HG03354 (cell line): ENCODE measurements at regions not wholly inside any gene's neighbourhood (a gene's known extent, or its start where the extent isn't known, plus 50 kb on each side); places are given as distances from the start of the nearest gene placed in this dataset.

Experiments
- ATAC-seq: cut with Tn5 transposase; IDR thresholded peaks from one replicate; pipeline ENCODE4 v1.9.1; 2021; ENCODE audit warnings: mild to moderate bottlenecking; ENCODE audit not compliant: unreplicated experiment, poor library complexity, severe bottlenecking

GRCh38 chr10:118472415-118473304, 122.8 kb downstream of the PRLHR start:
- no peak for ATAC-seq

DNA sequence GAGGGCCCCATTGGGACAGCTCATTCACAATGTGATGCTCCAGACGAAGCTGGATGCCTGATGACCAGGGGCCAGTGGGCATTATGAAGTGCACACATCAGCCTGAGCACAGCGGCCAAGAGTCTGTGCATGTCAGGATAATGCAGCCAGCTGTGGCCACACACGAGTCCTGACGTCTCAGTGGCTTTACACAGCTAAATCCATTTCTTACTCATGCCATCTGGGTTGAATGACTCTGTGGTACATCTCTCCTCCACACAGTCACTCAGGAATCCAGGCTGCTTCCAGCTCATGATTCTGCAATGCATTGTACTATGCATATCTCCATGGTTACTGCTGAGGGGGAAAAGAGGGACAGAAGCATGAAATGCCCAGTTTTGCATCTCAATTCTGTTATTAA, 123.6 kb downstream of the PRLHR start:
- no peak for ATAC-seq

- no peak for ATAC-seq
Observed at GRCh38 chr10:118470470-118470869, 125.0 kb downstream of the PRLHR start.

DNA sequence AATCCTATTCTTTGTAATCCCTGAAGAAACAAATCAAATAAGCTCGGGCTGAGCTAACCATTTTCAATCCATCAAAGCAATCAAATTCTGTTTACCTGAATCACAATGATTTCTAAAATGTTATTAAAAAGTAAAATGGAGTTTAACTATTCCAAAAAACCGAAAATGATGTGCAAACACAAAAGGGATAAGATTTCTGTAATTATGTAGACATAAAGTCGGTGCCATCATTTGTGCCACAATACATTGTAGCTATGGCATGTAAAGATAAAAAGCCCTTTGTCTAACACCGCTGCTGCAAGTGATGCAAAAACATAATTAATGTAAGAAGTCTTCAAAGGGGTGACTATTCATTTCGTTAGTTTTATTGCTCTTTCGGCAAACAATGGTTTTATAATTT, 125.1 kb upstream of the FAM204A start:
- no peak for ATAC-seq

DNA sequence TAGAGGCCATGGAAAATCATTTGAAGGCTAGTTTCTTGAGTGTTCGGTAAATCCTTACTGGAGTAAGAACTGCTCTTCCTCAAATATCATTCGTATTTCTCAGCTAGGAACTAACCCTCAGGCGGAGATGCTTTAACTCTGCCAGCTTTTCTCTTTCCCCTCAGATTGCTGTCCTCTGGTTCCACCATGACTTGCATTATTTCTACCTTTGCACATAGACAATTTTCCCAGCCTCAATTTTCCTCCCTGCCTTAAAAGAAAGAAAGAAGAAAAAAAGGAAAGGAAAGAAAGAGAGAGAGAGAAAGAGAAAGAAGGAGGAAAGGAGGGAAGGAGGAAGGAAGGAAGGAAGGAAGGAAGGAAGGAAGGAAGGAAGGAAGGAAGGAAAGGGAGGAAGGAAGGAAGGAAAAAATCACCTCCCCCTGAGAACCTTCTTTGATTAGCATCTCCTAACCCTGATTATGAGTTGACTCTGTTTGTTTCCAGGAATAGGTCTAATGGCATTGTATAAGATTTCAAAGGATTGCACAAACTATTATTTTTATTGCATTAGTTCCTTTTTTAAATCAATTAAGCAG, 123.3 kb upstream of the FAM204A start:
- no peak for ATAC-seq

GRCh38 chr10:118463740-118464139, 121.6 kb upstream of the FAM204A start:
- no peak for ATAC-seq

- ATAC-seq, result no peak
Observed at GRCh38 chr10:118462401-118462800, 120.3 kb upstream of the FAM204A start.

DNA sequence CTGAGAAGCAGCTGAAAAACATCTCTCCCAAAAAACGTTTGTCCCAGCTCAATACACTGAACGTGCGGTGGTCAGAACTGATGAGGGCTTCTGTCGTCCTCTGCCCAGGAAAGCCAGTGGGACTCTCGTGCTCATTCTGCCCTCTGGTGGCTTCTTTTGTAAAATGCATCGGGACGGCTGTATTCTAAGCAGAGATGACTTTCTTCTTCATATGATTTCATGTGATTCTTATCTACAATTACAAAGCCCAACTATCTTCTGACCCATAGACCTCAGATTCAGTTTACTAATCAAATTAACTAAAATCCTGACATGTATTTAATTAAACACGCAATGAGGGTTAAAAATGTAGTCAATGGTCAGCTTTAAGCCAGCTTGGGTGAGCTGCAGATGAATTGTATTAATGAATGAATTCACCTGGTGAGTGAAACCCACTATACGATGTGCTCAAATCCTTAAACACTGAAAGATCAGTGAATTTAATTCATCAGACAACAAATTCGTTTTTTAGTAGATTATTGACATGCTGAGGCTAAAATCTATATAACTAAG, 117.6 kb upstream of the FAM204A start:
- peak; percentile 95 for ATAC-seq

DNA sequence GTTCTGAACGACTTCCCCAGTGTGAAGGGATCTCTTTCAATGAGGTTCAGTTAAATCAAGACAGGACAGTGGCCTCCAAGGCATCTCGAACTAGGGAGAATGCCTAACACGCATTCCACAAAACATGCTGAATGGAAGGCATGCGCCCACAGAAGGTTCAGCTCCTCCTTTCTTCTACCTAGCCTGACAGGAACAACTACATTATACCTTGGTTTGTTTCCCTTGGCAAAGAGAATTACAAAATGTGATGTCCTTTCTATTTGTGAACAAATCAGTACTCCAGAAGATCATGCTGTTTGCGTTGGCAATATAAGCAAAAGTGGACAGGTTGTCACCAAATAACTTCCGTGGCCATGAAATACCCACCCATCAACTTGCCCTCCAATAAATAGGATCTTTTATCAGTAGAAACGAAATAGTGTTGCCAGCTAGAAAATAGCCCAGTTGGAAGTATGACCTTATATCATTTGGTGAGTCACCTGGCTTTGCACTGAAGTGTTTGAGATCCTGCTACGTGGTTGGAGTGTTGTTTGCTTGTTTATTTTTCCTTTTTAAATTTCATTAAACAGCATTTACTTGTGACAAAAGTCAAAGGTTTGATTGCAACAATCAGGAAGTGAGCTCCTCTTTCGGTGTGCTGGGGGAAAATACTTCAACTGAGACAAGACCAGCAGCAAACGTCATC, 117.0 kb upstream of the FAM204A start:
- ATAC-seq, result no peak

DNA sequence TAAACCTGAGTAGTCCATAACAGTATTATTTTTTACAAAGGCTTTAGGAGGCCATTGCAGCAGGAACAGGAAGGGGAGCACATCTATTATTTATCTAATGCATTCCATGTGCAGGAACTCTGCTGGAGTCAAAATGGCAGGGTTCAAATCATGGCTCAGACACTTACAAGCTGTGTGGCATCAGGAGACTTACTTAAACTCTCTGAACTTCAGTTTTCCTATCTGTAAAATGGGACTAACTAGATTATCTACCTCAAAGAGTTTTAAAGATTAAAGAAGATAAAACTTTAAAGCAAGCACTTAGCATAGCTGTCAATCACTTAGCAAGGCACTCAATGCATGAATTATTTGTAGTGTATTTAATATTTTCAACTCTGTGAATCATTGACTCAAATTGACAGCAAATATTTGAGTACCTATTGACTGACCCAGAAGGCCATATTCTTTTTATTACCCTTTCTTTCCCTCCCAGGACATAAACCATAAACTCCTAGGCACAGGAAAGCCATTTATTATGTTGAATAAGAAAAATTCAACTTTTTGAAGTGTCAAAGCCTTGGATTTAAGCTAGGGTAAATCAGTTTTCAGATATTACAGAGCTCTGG, 115.8 kb upstream of the FAM204A start:
- no peak for ATAC-seq

DNA sequence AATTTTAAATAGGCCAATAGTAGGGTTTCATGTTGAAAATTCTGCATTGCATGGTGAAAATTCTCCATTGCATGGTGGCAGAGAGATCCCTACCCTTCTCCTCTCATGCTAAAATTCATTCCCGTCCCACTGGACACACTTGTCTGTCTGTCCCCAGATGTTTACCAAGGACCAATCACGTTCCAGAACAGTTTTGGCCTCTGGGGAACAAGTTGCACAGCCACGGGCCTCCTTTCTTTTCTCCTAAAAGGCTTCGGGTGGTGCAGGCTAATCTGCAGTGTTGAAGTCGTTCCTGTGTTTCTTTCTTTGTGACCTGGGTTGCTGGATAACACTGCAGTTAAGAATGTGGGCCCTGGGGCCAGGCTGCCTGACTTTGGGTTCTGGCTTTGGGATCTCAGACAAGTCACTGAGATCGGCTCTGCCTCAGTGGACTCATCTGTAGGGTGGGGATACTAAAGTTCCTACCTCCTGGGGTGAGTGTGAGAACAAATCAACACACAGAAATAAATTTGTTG, 113.1 kb upstream of the FAM204A start:
- ATAC-seq, result no peak

GRCh38 chr10:118454211-118454610, 112.1 kb upstream of the FAM204A start:
- no peak for ATAC-seq

DNA sequence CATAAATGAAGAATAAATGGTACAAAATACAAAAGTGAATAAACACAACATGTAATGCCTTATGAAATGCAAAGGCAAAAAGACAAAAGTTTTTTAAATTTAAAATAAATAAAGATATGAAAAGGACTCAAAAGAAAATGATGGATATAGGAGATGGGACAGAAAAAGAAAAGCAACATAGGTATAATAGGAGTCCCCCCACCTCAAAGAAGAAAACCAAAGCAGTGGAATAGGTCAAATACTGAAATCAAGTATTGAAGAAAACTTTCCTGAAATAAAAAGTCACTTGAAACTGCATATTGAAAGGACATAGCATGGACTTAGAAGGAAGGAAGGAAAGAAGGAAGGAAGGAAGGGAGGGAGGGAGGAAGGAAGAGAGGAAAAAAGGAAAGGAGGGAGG, 110.0 kb upstream of the FAM204A start:
- no peak for ATAC-seq

DNA sequence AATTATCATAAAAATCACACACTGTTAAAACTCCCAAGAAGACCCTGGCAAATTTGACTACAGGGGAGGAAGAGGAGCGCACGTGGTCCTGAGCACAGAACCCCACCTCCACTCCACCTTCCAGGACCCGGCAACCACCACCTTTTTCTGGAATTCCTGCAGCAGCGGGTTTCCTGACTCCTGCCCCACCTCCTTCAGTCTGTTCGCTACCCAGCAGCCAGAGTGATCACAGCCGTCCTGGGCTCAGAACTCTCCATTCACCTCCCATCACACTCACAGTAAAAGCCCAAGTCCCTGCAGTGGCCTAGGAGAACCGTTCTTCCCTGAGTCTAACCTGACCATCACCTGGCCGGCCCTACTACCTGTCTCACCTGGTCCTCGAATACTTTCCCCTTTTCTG, 107.4 kb upstream of the FAM204A start:
- no peak for ATAC-seq

GRCh38 chr10:118448744-118449143, 106.6 kb upstream of the FAM204A start:
- no peak for ATAC-seq

- no peak for ATAC-seq
Observed at GRCh38 chr10:118447478-118448270, 105.5 kb upstream of the FAM204A start.

GRCh38 chr10:118445535-118445934, 103.4 kb upstream of the FAM204A start:
- no peak for ATAC-seq

DNA sequence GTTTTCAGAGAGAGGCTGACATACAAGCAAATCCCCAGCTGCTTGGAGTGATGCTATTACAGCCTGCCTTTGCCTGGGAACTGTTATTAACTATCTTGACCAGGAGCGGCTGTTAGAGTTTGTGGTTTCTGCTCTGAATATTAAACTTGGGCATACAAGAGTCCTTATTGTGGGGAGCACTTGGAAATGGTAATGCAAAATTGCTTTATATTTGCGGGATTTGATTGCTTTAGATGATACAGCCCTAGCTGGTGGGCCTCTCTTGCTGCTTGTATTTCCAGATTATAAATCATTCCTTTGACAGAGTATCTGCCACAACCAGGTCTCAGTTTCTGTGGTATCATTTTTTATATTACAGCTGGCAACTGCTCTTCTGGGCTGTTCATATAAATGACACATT, 101.9 kb upstream of the FAM204A start:
- no peak for ATAC-seq

GRCh38 chr10:118442032-118442431, 99.9 kb upstream of the FAM204A start:
- ATAC-seq, result no peak
